ENCODE measurements at regions not wholly inside any gene's neighbourhood (a gene's known extent, or its start where the extent isn't known, plus 50 kb on each side); places are given as distances from the start of the nearest gene placed in this dataset.

DNA sequence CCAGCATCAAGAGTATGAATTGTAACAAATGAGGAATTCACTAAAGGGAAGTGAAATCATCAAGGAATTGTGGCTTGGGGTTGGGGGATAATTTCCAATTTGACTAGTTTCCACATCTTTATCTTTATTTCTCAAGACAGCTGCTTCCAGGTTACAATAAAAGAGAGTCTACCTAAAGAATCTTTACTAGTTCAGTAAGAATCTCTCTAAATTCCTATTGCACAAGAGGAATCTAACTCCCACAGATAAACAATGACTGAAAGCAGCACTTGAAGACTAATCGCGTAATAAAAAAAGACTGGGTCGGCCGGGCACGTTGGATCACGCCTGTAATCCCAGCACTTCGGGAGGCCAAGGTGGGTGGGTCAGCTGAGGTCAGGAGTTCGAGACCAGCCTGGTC is 194.4 kb downstream of the KBTBD8 start:
- no peaks in the 10 kb centered on the region for H3K36me3 Mint-ChIP-seq (ENCODE audit: low read depth)
- no peak for DNase-seq
- H3K4me1 Mint-ChIP-seq: no peaks in the 10 kb centered on the region
- no peaks in the 10 kb centered on the region for H3K27me3 Mint-ChIP-seq
- H3K9me3 ChIP-seq (ENCODE audit: control insufficient read depth, low read length, poor library complexity, severe bottlenecking): no peaks in the 10 kb centered on the region
- no peak for ATAC-seq
- H3K27ac Mint-ChIP-seq: no peak overlapping the region
- no peak overlapping the region for H3K4me3 Mint-ChIP-seq

DNA sequence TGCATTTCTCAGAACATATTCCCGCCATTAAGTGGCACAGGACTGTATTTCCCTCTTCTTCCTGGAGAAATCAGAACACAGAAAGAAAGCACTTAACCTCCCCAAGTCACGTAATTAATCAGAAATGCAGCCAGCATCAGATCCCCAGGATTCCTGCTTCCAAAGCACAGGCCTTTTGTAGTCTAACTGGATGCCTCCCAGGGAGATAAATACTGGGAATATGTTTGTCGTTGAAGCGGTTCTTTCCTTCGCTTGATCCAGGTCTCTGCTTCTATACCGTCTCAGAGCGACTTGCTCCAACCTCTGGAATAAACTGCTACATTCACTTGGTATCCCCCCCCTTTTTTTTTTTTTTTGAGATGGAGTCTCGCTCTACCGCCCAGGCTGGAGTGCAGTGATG is 198.6 kb downstream of the KBTBD8 start:
- no peak for ATAC-seq
- DNase-seq: no peak
- H3K9me3 ChIP-seq (ENCODE audit: control insufficient read depth, low read length, poor library complexity, severe bottlenecking): no peaks in the 10 kb centered on the region
- Mint-ChIP-seq H3K4me3 (no peak overlapping the region), H3K4me1 (no peaks in the 10 kb centered on the region), H3K27ac (no peak overlapping the region), H3K27me3 (no peaks in the 10 kb centered on the region), H3K36me3 (ENCODE audit: low read depth) (no peaks in the 10 kb centered on the region)

DNA sequence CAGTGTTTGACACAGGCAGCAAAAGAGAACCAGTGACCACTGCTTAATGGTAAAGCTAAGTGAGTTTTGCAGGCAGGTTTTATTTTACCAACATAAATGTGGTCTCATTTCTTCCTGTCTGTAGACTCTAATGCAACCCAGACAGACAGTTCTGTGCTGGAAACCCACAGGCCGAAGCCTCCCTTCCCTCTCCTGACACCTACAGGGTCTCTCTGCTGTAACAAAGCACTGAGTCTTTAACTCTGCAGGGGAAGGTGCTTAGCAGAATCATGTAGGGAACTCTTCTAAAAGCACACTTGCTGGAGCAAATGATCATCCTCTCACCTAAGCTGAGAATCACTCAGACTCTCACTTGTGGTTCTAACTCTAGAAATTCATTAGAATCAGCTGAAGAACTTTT is 200.3 kb downstream of the KBTBD8 start:
- no peaks in the 10 kb centered on the region for H3K27me3 Mint-ChIP-seq
- ATAC-seq (no peak), DNase-seq (no peak)
- no peaks in the 10 kb centered on the region for H3K9me3 ChIP-seq (ENCODE audit: control insufficient read depth, low read length, poor library complexity, severe bottlenecking)
- H3K36me3 Mint-ChIP-seq (ENCODE audit: low read depth): no peaks in the 10 kb centered on the region
- no peak overlapping the region for H3K4me3 Mint-ChIP-seq
- H3K4me1 Mint-ChIP-seq: no peaks in the 10 kb centered on the region
- H3K27ac Mint-ChIP-seq: no peak overlapping the region

DNA sequence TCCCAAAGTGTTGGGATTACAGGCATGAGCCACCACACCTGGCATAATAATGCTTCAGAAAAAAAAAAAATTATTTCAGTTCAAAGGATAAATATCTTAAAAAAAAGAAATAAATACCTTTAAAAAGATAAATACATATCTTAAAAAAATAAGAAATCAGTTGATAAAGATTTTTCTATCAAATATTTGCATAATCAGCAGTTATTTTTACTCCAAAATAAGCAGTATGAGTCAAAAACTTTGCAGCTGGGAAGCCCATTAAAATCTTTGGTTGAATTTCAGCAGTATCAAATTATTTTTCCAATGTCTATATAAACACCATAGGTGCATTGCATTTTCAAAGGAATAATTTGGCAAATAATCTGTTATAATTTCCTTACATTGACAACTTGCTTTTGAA is 202.5 kb downstream of the KBTBD8 start:
- no peaks in the 10 kb centered on the region for H3K36me3 Mint-ChIP-seq (ENCODE audit: low read depth)
- no peak overlapping the region for H3K4me3 Mint-ChIP-seq
- DNase-seq (no peak), ATAC-seq (no peak)
- H3K4me1 Mint-ChIP-seq: no peaks in the 10 kb centered on the region
- peaks cover 6% of the 10 kb centered on the region for H3K27me3 Mint-ChIP-seq
- no peak overlapping the region for H3K27ac Mint-ChIP-seq
- H3K9me3 ChIP-seq (ENCODE audit: control insufficient read depth, low read length, poor library complexity, severe bottlenecking): no peaks in the 10 kb centered on the region

DNA sequence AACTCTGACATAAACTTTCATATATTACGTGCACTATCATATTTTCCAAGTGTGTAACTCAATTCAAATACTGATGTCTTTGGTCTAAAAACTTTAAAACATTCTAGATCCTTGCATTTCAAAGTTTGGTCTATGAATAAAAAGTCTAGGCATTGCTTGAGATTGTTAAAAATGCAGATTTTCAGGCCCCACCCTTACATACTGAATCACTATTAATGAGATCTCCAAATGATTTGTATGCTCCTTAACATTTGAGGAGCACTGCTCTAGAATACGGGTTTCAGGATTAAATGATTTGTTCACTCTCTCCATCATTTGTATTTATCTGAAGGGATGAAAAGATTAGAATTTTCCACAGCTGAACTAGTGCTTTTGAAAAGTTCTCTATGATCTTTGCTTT is 202.9 kb downstream of the KBTBD8 start:
- Mint-ChIP-seq H3K27me3 (peaks cover 6% of the 10 kb centered on the region), H3K36me3 (ENCODE audit: low read depth) (no peaks in the 10 kb centered on the region), H3K4me1 (no peaks in the 10 kb centered on the region), H3K27ac (no peak overlapping the region), H3K4me3 (no peak overlapping the region)
- H3K9me3 ChIP-seq (ENCODE audit: control insufficient read depth, low read length, poor library complexity, severe bottlenecking): no peaks in the 10 kb centered on the region
- no peak for DNase-seq
- ATAC-seq: no peak

DNA sequence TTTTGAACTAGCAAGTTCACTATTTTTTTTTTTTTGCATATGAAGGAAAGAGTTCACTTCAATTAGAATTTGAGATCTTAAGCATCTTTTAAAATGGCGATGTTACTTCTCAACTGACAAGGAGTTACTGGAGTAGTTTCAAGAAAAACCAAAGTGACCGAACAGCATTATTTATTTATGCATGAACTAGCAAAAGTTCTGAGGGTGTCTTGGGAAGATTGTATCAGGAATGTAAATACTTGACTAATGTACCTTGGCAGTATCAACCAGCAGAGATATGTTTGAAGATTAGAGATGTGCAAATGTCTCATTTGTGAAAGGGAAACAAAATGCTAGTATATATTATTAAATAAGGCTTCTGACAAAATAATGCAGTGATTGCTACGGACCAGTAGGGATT is 203.9 kb downstream of the KBTBD8 start:
- no peaks in the 10 kb centered on the region for H3K9me3 ChIP-seq (ENCODE audit: control insufficient read depth, low read length, poor library complexity, severe bottlenecking)
- H3K27me3 Mint-ChIP-seq: peaks cover 6% of the 10 kb centered on the region
- no peak overlapping the region for H3K27ac Mint-ChIP-seq
- ATAC-seq: no peak
- no peaks in the 10 kb centered on the region for H3K4me1 Mint-ChIP-seq
- DNase-seq: no peak
- H3K4me3 Mint-ChIP-seq: no peak overlapping the region
- no peaks in the 10 kb centered on the region for H3K36me3 Mint-ChIP-seq (ENCODE audit: low read depth)

DNA sequence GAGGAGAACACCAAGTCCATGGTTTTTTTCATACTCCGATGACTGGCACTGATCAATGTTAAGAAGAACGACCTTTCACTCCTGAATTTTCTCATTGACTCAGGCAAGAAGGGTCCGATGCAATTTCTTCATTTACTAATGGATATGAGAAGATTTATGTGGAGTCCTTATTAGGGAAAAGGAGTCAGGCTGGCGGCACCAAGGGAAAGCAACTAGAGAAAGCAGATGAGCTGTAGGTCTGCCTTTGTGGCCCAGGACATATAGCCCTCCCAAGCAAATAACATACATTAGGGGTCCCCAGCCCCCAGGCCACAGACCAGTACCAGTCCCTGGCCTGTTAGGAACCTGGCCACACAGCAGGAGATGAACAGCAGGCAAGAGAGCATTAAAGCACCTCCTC is 206.8 kb downstream of the KBTBD8 start:
- H3K27me3 Mint-ChIP-seq: peaks cover 6% of the 10 kb centered on the region
- H3K27ac Mint-ChIP-seq: no peak overlapping the region
- no peaks in the 10 kb centered on the region for H3K9me3 ChIP-seq (ENCODE audit: control insufficient read depth, low read length, poor library complexity, severe bottlenecking)
- H3K36me3 Mint-ChIP-seq (ENCODE audit: low read depth): no peaks in the 10 kb centered on the region
- DNase-seq (no peak), ATAC-seq (no peak)
- no peak overlapping the region for H3K4me3 Mint-ChIP-seq
- no peaks in the 10 kb centered on the region for H3K4me1 Mint-ChIP-seq

DNA sequence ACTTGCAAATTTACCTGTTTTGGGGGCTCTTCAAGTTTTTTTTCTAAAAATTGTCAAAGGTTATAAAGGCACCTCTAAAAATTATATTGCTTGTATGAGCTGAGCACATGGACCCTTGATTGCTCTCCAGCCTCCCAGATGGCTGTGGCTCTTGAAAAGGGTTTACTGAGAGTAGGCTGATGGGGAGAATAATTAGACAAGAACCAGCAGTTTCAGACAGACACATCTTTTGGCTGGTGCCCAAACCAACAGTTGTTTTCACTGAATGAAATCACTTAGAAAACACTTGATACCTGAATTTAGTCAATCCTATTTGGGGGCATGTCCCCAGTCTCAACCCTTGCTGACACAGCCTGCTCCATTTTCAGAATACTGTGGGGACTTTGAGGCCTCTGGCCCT is 217.6 kb downstream of the KBTBD8 start:
- Mint-ChIP-seq H3K4me3 (no peak overlapping the region), H3K27ac (no peak overlapping the region), H3K4me1 (no peaks in the 10 kb centered on the region), H3K27me3 (no peaks in the 10 kb centered on the region), H3K36me3 (ENCODE audit: low read depth) (no peaks in the 10 kb centered on the region)
- no peaks in the 10 kb centered on the region for H3K9me3 ChIP-seq (ENCODE audit: control insufficient read depth, low read length, poor library complexity, severe bottlenecking)
- DNase-seq (no peak), ATAC-seq (no peak)

DNA sequence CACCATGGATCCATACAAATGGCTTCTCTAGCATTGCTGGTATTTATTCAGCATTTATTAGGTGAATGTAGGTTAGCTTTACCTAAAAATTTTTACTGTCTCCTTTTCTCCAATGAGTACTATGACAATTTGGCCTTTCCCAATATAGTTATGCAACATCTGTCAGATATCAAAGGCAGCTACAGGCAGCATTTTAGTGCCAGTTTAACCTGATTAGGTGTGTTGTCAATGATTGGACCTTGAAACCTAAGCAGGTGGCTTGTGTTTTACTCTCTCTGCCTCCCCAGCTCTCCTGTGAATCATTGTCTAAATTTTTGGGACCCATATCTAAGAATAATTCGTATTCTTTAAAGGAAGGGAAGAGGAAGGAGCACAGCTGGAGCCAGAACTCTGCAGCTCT is 228.9 kb downstream of the KBTBD8 start:
- H3K9me3 ChIP-seq (ENCODE audit: control insufficient read depth, low read length, poor library complexity, severe bottlenecking): no peaks in the 10 kb centered on the region
- Mint-ChIP-seq H3K4me1 (no peaks in the 10 kb centered on the region), H3K4me3 (no peak overlapping the region), H3K27ac (no peak overlapping the region), H3K27me3 (no peaks in the 10 kb centered on the region), H3K36me3 (ENCODE audit: low read depth) (no peaks in the 10 kb centered on the region)
- no peak for DNase-seq
- no peak for ATAC-seq

DNA sequence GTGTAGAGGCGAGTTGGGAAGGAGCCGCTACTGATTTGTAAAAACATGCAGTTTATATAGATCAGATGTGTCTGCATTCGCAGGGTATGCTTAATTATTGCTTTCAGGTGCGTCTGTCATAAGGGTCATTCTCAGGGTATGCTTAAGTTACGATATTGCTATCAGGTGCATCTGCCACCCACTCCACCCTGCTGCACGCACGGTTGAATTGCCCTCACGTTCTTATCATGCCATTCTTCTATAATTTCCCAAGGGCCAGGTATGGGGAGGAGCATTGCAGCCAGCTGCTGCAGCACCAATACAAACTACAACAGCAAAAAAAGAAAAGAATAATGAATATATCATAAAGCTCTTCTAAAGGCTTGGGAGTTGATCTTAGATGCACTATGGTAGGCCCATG is 230.0 kb downstream of the KBTBD8 start:
- H3K9me3 ChIP-seq (ENCODE audit: control insufficient read depth, low read length, poor library complexity, severe bottlenecking): no peaks in the 10 kb centered on the region
- Mint-ChIP-seq H3K27ac (no peak overlapping the region), H3K4me3 (no peak overlapping the region), H3K27me3 (no peaks in the 10 kb centered on the region), H3K36me3 (ENCODE audit: low read depth) (no peaks in the 10 kb centered on the region), H3K4me1 (no peaks in the 10 kb centered on the region)
- ATAC-seq (no peak), DNase-seq (no peak)

DNA sequence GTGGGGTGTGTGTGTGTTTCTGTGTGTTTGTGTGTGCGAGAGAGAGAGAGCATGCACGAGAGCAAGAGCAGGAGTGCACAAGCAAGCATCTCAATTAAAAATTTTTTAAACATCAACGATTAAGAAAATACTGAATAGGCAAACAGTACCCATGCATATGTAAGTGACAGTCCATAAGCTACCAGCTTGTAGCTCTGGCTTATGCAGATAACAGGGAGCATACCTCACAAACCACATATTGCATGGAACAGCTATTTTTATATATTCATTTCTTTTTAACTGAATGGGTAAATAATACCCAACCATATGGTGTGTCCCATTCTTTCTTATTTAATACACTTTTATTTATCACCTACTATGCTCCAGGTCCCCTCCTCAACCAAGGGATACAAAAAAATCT is 234.5 kb downstream of the KBTBD8 start:
- no peaks in the 10 kb centered on the region for H3K9me3 ChIP-seq (ENCODE audit: control insufficient read depth, low read length, poor library complexity, severe bottlenecking)
- H3K4me3 Mint-ChIP-seq: no peak overlapping the region
- ATAC-seq: no peak

DNA sequence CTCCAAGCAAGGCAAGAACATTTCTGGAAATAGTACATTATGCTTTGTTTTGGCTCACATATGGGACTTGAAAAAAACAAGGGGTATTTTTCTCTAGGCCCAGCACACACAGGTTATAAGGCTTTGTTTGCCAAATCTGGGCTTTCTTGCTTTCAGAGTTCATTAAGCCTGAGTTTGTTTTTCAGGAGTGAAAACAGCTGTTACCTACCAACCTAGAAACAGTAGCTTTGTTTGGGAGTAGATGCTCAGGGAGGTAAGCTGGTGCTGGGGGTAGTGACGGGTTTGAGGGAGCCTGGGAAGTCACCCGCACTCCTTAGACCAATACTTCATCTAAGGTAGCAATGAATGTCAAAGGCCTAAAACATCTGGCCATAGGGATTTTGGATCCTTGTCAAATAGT is 241.2 kb downstream of the KBTBD8 start:
- ATAC-seq (no peak), DNase-seq (no peak)
- Mint-ChIP-seq H3K4me1 (no peaks in the 10 kb centered on the region), H3K27me3 (peaks cover 5% of the 10 kb centered on the region), H3K4me3 (no peak overlapping the region), H3K36me3 (ENCODE audit: low read depth) (peaks cover 2% of the 10 kb centered on the region), H3K27ac (no peak overlapping the region)
- H3K9me3 ChIP-seq (ENCODE audit: control insufficient read depth, low read length, poor library complexity, severe bottlenecking): no peaks in the 10 kb centered on the region

More for the DNA sequence above, 234.5 kb downstream of the KBTBD8 start:
- Mint-ChIP-seq H3K4me1 (no peaks in the 10 kb centered on the region), H3K27me3 (no peaks in the 10 kb centered on the region), H3K36me3 (ENCODE audit: low read depth) (no peaks in the 10 kb centered on the region), H3K27ac (no peak overlapping the region)
- no peak for DNase-seq

DNA sequence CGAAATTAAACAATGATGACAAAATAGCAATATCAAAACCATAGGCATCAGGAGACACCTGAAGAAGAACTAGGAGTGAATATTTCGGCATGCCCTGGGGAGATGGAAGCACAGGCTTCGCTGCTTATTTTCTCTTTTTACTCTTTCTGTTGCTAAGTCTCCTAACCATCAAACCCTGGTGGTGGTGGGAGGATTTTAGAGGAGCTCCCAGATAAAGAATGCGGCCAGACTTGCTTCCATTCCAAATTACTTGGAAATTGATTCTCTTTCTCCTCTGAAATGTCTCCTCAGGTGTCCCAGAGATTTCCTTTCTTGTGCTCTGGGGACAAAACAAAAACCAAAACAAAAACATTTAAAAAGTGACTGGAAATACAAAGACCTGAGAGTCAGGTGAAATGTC is 243.0 kb downstream of the KBTBD8 start:
- no peaks in the 10 kb centered on the region for H3K9me3 ChIP-seq (ENCODE audit: control insufficient read depth, low read length, poor library complexity, severe bottlenecking)
- Mint-ChIP-seq H3K4me1 (no peaks in the 10 kb centered on the region), H3K27ac (no peak overlapping the region), H3K27me3 (peaks cover 5% of the 10 kb centered on the region), H3K4me3 (no peak overlapping the region), H3K36me3 (ENCODE audit: low read depth) (peaks cover 2% of the 10 kb centered on the region)
- ATAC-seq: no peak
- no peak for DNase-seq

DNA sequence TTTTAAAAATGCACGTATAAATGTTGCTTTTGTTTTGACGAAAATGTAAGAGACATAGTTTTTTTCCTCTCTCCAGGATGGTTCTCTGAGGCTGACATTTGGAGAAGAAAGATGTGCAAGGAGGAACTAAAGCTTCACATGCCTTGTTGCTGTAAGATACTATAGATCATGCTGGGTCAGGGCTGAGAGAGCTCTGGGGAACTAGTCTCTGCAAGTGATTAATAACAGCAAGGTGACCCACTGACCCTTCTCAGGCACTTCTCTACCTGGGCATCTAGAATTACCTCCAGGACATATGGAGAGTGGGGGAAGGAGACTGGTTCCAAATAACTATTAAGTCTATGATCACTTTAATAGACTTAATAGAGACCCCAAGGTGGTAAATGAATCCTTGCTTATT is 246.0 kb downstream of the KBTBD8 start:
- ATAC-seq: no peak
- Mint-ChIP-seq H3K27me3 (peaks cover 2% of the 10 kb centered on the region), H3K4me3 (no peak overlapping the region), H3K27ac (no peak overlapping the region), H3K36me3 (ENCODE audit: low read depth) (peaks cover under 1% of the 10 kb centered on the region), H3K4me1 (no peaks in the 10 kb centered on the region)
- H3K9me3 ChIP-seq (ENCODE audit: control insufficient read depth, low read length, poor library complexity, severe bottlenecking): no peaks in the 10 kb centered on the region
- DNase-seq: no peak

DNA sequence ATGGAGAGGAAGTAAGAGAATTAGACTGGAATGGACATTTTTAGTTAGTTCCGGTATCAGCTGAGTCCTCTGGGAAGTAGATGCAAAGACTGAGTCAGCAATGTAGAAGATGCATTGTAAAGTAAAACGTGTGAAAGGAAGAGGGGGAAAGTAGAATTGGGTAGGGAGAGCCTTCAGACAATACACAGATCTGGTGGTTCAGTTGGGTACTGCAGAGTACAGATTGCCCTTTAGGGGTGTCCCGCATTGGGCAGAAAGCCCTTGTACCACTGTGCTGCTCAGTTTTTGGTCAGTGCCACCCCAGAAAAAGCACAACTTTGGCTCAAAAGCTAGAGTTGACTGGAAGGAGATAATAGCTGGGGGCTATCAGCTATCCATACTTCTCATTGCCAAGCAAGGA is 247.4 kb downstream of the KBTBD8 start:
- no peaks in the 10 kb centered on the region for H3K36me3 Mint-ChIP-seq (ENCODE audit: low read depth)
- no peaks in the 10 kb centered on the region for H3K4me1 Mint-ChIP-seq
- no peaks in the 10 kb centered on the region for H3K9me3 ChIP-seq (ENCODE audit: control insufficient read depth, low read length, poor library complexity, severe bottlenecking)
- no peak overlapping the region for H3K27ac Mint-ChIP-seq
- H3K27me3 Mint-ChIP-seq: no peaks in the 10 kb centered on the region
- no peak for ATAC-seq
- no peak for DNase-seq
- H3K4me3 Mint-ChIP-seq: no peak overlapping the region
